Ishikawa (cell line): ENCODE measurements at regions not wholly inside any gene's neighbourhood (a gene's known extent, or its start where the extent isn't known, plus 50 kb on each side); places are given as distances from the start of the nearest gene placed in this dataset.

Experiments used
- CEBPB ChIP-seq: IDR thresholded peaks from 2 replicates; pipeline ENCODE4 v1.6.1; 2012
- CREB1 ChIP-seq: IDR thresholded peaks from 2 replicates; pipeline ENCODE4 v1.6.1; 2012; ENCODE audit warnings: low read depth
- EGR1 ChIP-seq: IDR thresholded peaks from 2 replicates; pipeline ENCODE4 v1.6.1; 2012
- EP300 ChIP-seq: IDR thresholded peaks from 2 replicates; pipeline ENCODE4 v1.6.1; 2012; ENCODE audit warnings: borderline replicate concordance
- FOXM1 ChIP-seq: IDR thresholded peaks from 2 replicates; pipeline ENCODE4 v1.6.1; 2012; ENCODE audit warnings: low read depth, borderline replicate concordance
- NFIC ChIP-seq: IDR thresholded peaks from 2 replicates; pipeline ENCODE4 v1.6.1; 2012
- RAD21 ChIP-seq: IDR thresholded peaks from 2 replicates; pipeline ENCODE4 v1.6.1; 2012; ENCODE audit warnings: low read depth
- REST ChIP-seq: IDR thresholded peaks from 2 replicates; pipeline ENCODE4 v1.6.1; 2012; ENCODE audit warnings: low read depth, mild to moderate bottlenecking
- TAF1 ChIP-seq: IDR thresholded peaks from 2 replicates; pipeline ENCODE4 v1.6.1; 2012; ENCODE audit warnings: low read depth, mild to moderate bottlenecking
- TCF12 ChIP-seq: IDR thresholded peaks from 2 replicates; pipeline ENCODE4 v1.6.1; 2012; ENCODE audit warnings: low read depth
- TEAD4 ChIP-seq: IDR thresholded peaks from 2 replicates; pipeline ENCODE4 v1.6.1; 2012
- YY1 ChIP-seq: IDR thresholded peaks from 2 replicates; pipeline ENCODE4 v1.6.1; 2012; ENCODE audit warnings: low read depth
- ZBTB7A ChIP-seq: IDR thresholded peaks from 2 replicates; pipeline ENCODE4 v1.6.1; 2012; ENCODE audit warnings: low read depth
- TF ChIP-seq, protein P1 (sequence below): IDR thresholded peaks from 2 replicates; pipeline ENCODE4 v1.6.1; 2012
- TF ChIP-seq, protein P2 (sequence below): IDR thresholded peaks from 2 replicates; pipeline ENCODE4 v1.6.1; 2012

- TF ChIP-seq, protein P1, sequence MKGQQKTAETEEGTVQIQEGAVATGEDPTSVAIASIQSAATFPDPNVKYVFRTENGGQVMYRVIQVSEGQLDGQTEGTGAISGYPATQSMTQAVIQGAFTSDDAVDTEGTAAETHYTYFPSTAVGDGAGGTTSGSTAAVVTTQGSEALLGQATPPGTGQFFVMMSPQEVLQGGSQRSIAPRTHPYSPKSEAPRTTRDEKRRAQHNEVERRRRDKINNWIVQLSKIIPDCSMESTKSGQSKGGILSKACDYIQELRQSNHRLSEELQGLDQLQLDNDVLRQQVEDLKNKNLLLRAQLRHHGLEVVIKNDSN = no peak
- TF ChIP-seq REST (no peak), TAF1 (no peak), FOXM1 (no peak), CREB1 (no peak), RAD21 (no peak), TCF12 (no peak), CEBPB (no peak), NFIC (no peak), EP300 (no peak), YY1 (no peak), TEAD4 (no peak)
- TF ChIP-seq, protein P2, sequence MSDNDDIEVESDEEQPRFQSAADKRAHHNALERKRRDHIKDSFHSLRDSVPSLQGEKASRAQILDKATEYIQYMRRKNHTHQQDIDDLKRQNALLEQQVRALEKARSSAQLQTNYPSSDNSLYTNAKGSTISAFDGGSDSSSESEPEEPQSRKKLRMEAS = no peak
Observed at GRCh38 chr3:83770664-83771402, 1188.0 kb upstream of the CADM2 start.

GRCh38 chr3:83802801-83803200 lies 1156.0 kb upstream of the CADM2 start:
- no peak for TF ChIP-seq TCF12
- TF ChIP-seq EGR1 = no peak
- TF ChIP-seq FOXM1 = no peak

DNA sequence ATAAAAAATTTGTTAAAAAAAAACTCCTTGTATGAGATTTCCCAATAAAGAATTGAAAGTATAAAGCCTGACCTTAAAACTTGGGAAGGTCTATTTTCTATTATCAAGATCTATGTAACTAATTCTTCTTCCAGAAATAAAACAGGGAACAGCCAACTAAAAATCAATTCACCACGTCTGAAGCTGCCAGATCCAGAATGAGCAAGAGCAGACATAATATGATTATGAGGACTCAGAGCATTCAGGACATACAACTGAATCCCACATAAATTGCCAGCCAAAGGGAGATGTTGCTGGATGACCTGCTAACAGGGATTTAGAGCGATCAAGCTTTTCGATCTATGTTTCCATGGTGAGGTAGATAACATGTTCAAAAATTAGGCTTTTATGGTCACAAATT lies 1151.3 kb upstream of the CADM2 start:
- TF ChIP-seq, protein P2 = no peak
- TF ChIP-seq NFIC (no peak), ZBTB7A (no peak), EP300 (no peak), RAD21 (no peak), YY1 (no peak), REST (no peak)

GRCh38 chr3:83813176-83813575 lies 1145.6 kb upstream of the CADM2 start:
- TF ChIP-seq CEBPB = no peak
- TF ChIP-seq, protein P2 = no peak
- TF ChIP-seq ZBTB7A = no peak
- no peak for TF ChIP-seq FOXM1
- no peak for TF ChIP-seq TCF12
- no peak for TF ChIP-seq TEAD4
- TF ChIP-seq, protein P1 = no peak
- TF ChIP-seq REST = no peak
- TF ChIP-seq YY1 = no peak
- TF ChIP-seq TAF1 = no peak
- TF ChIP-seq CREB1 = no peak
- no peak for TF ChIP-seq NFIC
- no peak for TF ChIP-seq EGR1
- TF ChIP-seq EP300 = no peak
- no peak for TF ChIP-seq RAD21
